ENCODE measurements at regions not wholly inside any gene's neighbourhood (a gene's known extent, or its start where the extent isn't known, plus 50 kb on each side); places are given as distances from the start of the nearest gene placed in this dataset.

- no peak for TF ChIP-seq Cebpa-rat (IDR thresholded peaks at IDR 0.05)
- H3K9ac ChIP-seq = no peak overlapping the region
Measured at GRCh38 chr5:165134155-165134554, 1628.7 kb downstream of the MAT2B start.

GRCh38 chr5:165135565-165135964 lies 1630.1 kb downstream of the MAT2B start:
- H4K20me1 ChIP-seq = no peaks in the 10 kb centered on the region
- TF ChIP-seq Cebpa-rat (IDR thresholded peaks at IDR 0.05) = no peak
- no peak overlapping the region for H3K9ac ChIP-seq
- H3K4me1 ChIP-seq = peaks cover 7% of the 10 kb centered on the region; the same call in 1 of the 2 replicates
- no peak overlapping the region for H3K27ac ChIP-seq
- H3K4me2 ChIP-seq = no peak overlapping the region
- no peaks in the 10 kb centered on the region for H3K36me3 ChIP-seq
- no peak overlapping the region for H3K4me3 ChIP-seq
- H3K9me3 ChIP-seq = no peaks in the 10 kb centered on the region
- H3K27me3 ChIP-seq = no peaks in the 10 kb centered on the region

More at GRCh38 chr5:165134155-165134554, 1628.7 kb downstream of the MAT2B start:
- no peaks in the 10 kb centered on the region for H3K27me3 ChIP-seq
- no peak overlapping the region for H3K27ac ChIP-seq
- no peaks in the 10 kb centered on the region for H3K36me3 ChIP-seq
- no peak overlapping the region for H3K4me2 ChIP-seq
- no peaks in the 10 kb centered on the region for H4K20me1 ChIP-seq
- H3K4me1 ChIP-seq = no peaks in the 10 kb centered on the region
- H3K9me3 ChIP-seq = no peaks in the 10 kb centered on the region
- no peak overlapping the region for H3K4me3 ChIP-seq

- H3K4me1 ChIP-seq = peaks cover 7% of the 10 kb centered on the region; the same call in 1 of the 2 replicates
- H3K27me3 ChIP-seq = no peaks in the 10 kb centered on the region
- H3K27ac ChIP-seq = no peak overlapping the region
- H3K4me2 ChIP-seq = no peak overlapping the region
- H3K9ac ChIP-seq = no peak overlapping the region
- no peaks in the 10 kb centered on the region for H3K36me3 ChIP-seq
- no peak overlapping the region for H3K4me3 ChIP-seq
- no peak for TF ChIP-seq Cebpa-rat (IDR thresholded peaks at IDR 0.05)
- H3K9me3 ChIP-seq = no peaks in the 10 kb centered on the region
- H4K20me1 ChIP-seq = no peaks in the 10 kb centered on the region
Measured at GRCh38 chr5:165137701-165138100, 1632.3 kb downstream of the MAT2B start.

- Histone ChIP-seq H3K9me3 (no peaks in the 10 kb centered on the region), H3K9ac (no peak overlapping the region), H3K36me3 (no peaks in the 10 kb centered on the region), H3K4me3 (no peak overlapping the region), H3K4me2 (no peak overlapping the region), H4K20me1 (no peaks in the 10 kb centered on the region), H3K27ac (no peak overlapping the region), H3K27me3 (no peaks in the 10 kb centered on the region), H3K4me1 (peaks cover 7% of the 10 kb centered on the region; the same call in 1 of the 2 replicates)
- no peak for TF ChIP-seq Cebpa-rat (IDR thresholded peaks at IDR 0.05)
Measured at GRCh38 chr5:165138236-165138635, 1632.8 kb downstream of the MAT2B start.

- no peak for TF ChIP-seq Cebpa-rat (IDR thresholded peaks at IDR 0.05)
- Histone ChIP-seq H3K27ac (no peak overlapping the region), H4K20me1 (no peaks in the 10 kb centered on the region), H3K36me3 (no peaks in the 10 kb centered on the region), H3K4me3 (no peak overlapping the region), H3K4me2 (no peak overlapping the region), H3K9ac (no peak overlapping the region), H3K4me1 (peaks cover 7% of the 10 kb centered on the region; the same call in 1 of the 2 replicates), H3K9me3 (no peaks in the 10 kb centered on the region), H3K27me3 (no peaks in the 10 kb centered on the region)
Measured at GRCh38 chr5:165139262-165139661, 1633.8 kb downstream of the MAT2B start.

GRCh38 chr5:165139721-165140120 lies 1634.3 kb downstream of the MAT2B start:
- Histone ChIP-seq H3K4me2 (no peak overlapping the region), H3K27me3 (no peaks in the 10 kb centered on the region), H3K4me1 (peaks cover 7% of the 10 kb centered on the region; the same call in 1 of the 2 replicates), H3K9me3 (no peaks in the 10 kb centered on the region), H3K4me3 (no peak overlapping the region), H3K27ac (no peak overlapping the region), H3K36me3 (no peaks in the 10 kb centered on the region), H4K20me1 (no peaks in the 10 kb centered on the region), H3K9ac (no peak overlapping the region)
- no peak for TF ChIP-seq Cebpa-rat (IDR thresholded peaks at IDR 0.05)

- Histone ChIP-seq H4K20me1 (no peaks in the 10 kb centered on the region), H3K4me1 (peaks cover 7% of the 10 kb centered on the region; the same call in 1 of the 2 replicates), H3K4me3 (no peak overlapping the region), H3K9ac (no peak overlapping the region), H3K27me3 (no peaks in the 10 kb centered on the region), H3K36me3 (no peaks in the 10 kb centered on the region), H3K4me2 (no peak overlapping the region), H3K9me3 (no peaks in the 10 kb centered on the region), H3K27ac (no peak overlapping the region)
- TF ChIP-seq Cebpa-rat (IDR thresholded peaks at IDR 0.05) = no peak
Measured at GRCh38 chr5:165143741-165144140, 1638.3 kb downstream of the MAT2B start.

GRCh38 chr5:165149431-165149830 lies 1644.0 kb downstream of the MAT2B start:
- Histone ChIP-seq H4K20me1 (no peaks in the 10 kb centered on the region), H3K9ac (no peak overlapping the region), H3K4me1 (no peaks in the 10 kb centered on the region), H3K9me3 (no peaks in the 10 kb centered on the region), H3K4me3 (no peak overlapping the region), H3K27ac (no peak overlapping the region), H3K36me3 (no peaks in the 10 kb centered on the region), H3K4me2 (no peak overlapping the region), H3K27me3 (no peaks in the 10 kb centered on the region)
- TF ChIP-seq Cebpa-rat (IDR thresholded peaks at IDR 0.05) = no peak

- no peak overlapping the region for H3K9ac ChIP-seq
- no peaks in the 10 kb centered on the region for H3K36me3 ChIP-seq
- no peak overlapping the region for H3K4me3 ChIP-seq
- H3K4me1 ChIP-seq = no peaks in the 10 kb centered on the region; the same call in 1 of the 2 replicates
- no peak for TF ChIP-seq Cebpa-rat (IDR thresholded peaks at IDR 0.05)
- H4K20me1 ChIP-seq = no peaks in the 10 kb centered on the region
- no peaks in the 10 kb centered on the region for H3K9me3 ChIP-seq
- H3K27me3 ChIP-seq = no peaks in the 10 kb centered on the region
- H3K4me2 ChIP-seq = no peak overlapping the region
- H3K27ac ChIP-seq = no peak overlapping the region
Measured at GRCh38 chr5:165152058-165152457, 1646.6 kb downstream of the MAT2B start.

- no peaks in the 10 kb centered on the region for H3K27me3 ChIP-seq
- no peaks in the 10 kb centered on the region for H3K36me3 ChIP-seq
- H3K27ac ChIP-seq = no peak overlapping the region
- peaks cover 6% of the 10 kb centered on the region; the same call in 1 of the 2 replicates for H3K4me1 ChIP-seq
- H3K4me2 ChIP-seq = no peak overlapping the region
- no peak overlapping the region for H3K9ac ChIP-seq
- H3K4me3 ChIP-seq = no peak overlapping the region
- no peaks in the 10 kb centered on the region for H4K20me1 ChIP-seq
- no peaks in the 10 kb centered on the region for H3K9me3 ChIP-seq
- TF ChIP-seq Cebpa-rat (IDR thresholded peaks at IDR 0.05) = no peak
Measured at GRCh38 chr5:165157219-165157618, 1651.8 kb downstream of the MAT2B start.

GRCh38 chr5:165161204-165161603 lies 1655.8 kb downstream of the MAT2B start:
- H3K4me2 ChIP-seq = no peak overlapping the region
- peaks cover 6% of the 10 kb centered on the region; the same call in 1 of the 2 replicates for H3K4me1 ChIP-seq
- no peaks in the 10 kb centered on the region for H3K9me3 ChIP-seq
- H3K4me3 ChIP-seq = no peak overlapping the region
- H3K36me3 ChIP-seq = no peaks in the 10 kb centered on the region
- TF ChIP-seq Cebpa-rat (IDR thresholded peaks at IDR 0.05) = no peak
- H3K27ac ChIP-seq = no peak overlapping the region
- no peak overlapping the region for H3K9ac ChIP-seq
- no peaks in the 10 kb centered on the region for H4K20me1 ChIP-seq
- H3K27me3 ChIP-seq = no peaks in the 10 kb centered on the region
